ENCODE measurements at regions not wholly inside any gene's neighbourhood (a gene's known extent, or its start where the extent isn't known, plus 50 kb on each side); places are given as distances from the start of the nearest gene placed in this dataset.

GRCh38 chr11:15625691-15626090, 511.0 kb downstream of the INSC start:
- no peak for DNase-seq

GRCh38 chr11:15627560-15627959, 512.8 kb downstream of the INSC start:
- DNase-seq, result peak; percentile 85

GRCh38 chr11:15629690-15630321, 515.1 kb downstream of the INSC start:
- DNase-seq, result no peak

GRCh38 chr11:15630896-15631295, 516.2 kb downstream of the INSC start:
- DNase-seq, result no peak

GRCh38 chr11:15635521-15635920, 520.8 kb downstream of the INSC start:
- no peak for DNase-seq

- no peak for DNase-seq
These were observed 521.9 kb downstream of the INSC start for GRCh38 chr11:15636521-15637089.

GRCh38 chr11:15638386-15638787, 523.7 kb downstream of the INSC start:
- DNase-seq, result no peak

GRCh38 chr11:15640318-15640717, 525.6 kb downstream of the INSC start:
- no peak for DNase-seq

- no peak for DNase-seq
These were observed 526.7 kb downstream of the INSC start for GRCh38 chr11:15641271-15642045.

- DNase-seq, result no peak
These were observed 530.5 kb downstream of the INSC start for GRCh38 chr11:15645201-15645600.

- no peak for DNase-seq
These were observed 534.8 kb downstream of the INSC start for GRCh38 chr11:15649371-15650104.

GRCh38 chr11:15650105-15650938, 535.6 kb downstream of the INSC start:
- DNase-seq, result peak; percentile 91

GRCh38 chr11:15651033-15651432, 536.3 kb downstream of the INSC start:
- DNase-seq, result no peak

GRCh38 chr11:15651816-15652215, 537.1 kb downstream of the INSC start:
- no peak for DNase-seq

GRCh38 chr11:15653191-15653710, 538.5 kb downstream of the INSC start:
- no peak for DNase-seq

- DNase-seq, result no peak
These were observed 539.7 kb downstream of the INSC start for GRCh38 chr11:15654451-15654850.

GRCh38 chr11:15655552-15655951, 540.8 kb downstream of the INSC start:
- no peak for DNase-seq

- DNase-seq, result no peak
These were observed 542.5 kb downstream of the INSC start for GRCh38 chr11:15657264-15657663.

- no peak for DNase-seq
These were observed 545.8 kb downstream of the INSC start for GRCh38 chr11:15660496-15660895.

- DNase-seq, result no peak
These were observed 547.6 kb downstream of the INSC start for GRCh38 chr11:15662285-15662684.

- no peak for DNase-seq
These were observed 549.1 kb downstream of the INSC start for GRCh38 chr11:15663777-15664218.

GRCh38 chr11:15665368-15665871, 550.7 kb downstream of the INSC start:
- peak; percentile 88 for DNase-seq
